Common myeloid progenitor, CD34-positive (primary cell): ENCODE measurements at regions not wholly inside any gene's neighbourhood (a gene's known extent, or its start where the extent isn't known, plus 50 kb on each side); places are given as distances from the start of the nearest gene placed in this dataset.
A peak's percentile ranks its signal among the peaks of the same experiment; 100 is the strongest.

ENCODE experiments used
- CTCF ChIA-PET: fragments of 350-600 bp; sonication (Branson Sonifier 250); formaldehyde crosslinking; loops from one replicate; lab custom pipeline; 2021; ENCODE audit warnings: antibody characterized with exemption; lab: Charles Lee
- POLR2A ChIA-PET: fragments of 350-600 bp; sonication (Branson Sonifier 250); formaldehyde crosslinking; loops from one replicate; lab custom pipeline; 2021; ENCODE audit warnings: antibody characterized with exemption; lab: Charles Lee
- DNase-seq, 3 donors: peaks; one replicate each; pipeline versions ENCODE4 v3.0.0 to v3.0.0-alpha.2; 2013
- H3K27ac ChIP-seq, 2 experiments: 1 replicate in 1 of 2; 2 replicates in 1 of 2; pipeline ENCODE4 v1.7.0; 2013; ENCODE audit warnings: inconsistent platforms in 2 of 2, low read length in 2 of 2, mild to moderate bottlenecking in 2 of 2, low read depth in 1 of 2, moderate library complexity in 1 of 2; ENCODE audit not compliant: severe bottlenecking in 2 of 2, insufficient read depth in 1 of 2, poor library complexity in 1 of 2
- H3K27me3 ChIP-seq, 5 experiments: replicated peaks in 2 of 5; 1 replicate in 3 of 5; 2 replicates in 2 of 5; pipeline versions ENCODE4 v1.6.1 to v1.7.0; 2013; ENCODE audit warnings: low read length in 4 of 5, mild to moderate bottlenecking in 2 of 5, moderate library complexity in 2 of 5, inconsistent platforms in 1 of 5; ENCODE audit not compliant: insufficient read depth in 5 of 5, control insufficient read depth in 4 of 5
- H3K36me3 ChIP-seq, 4 experiments: 1 replicate in 2 of 4; 2 replicates in 2 of 4; pipeline versions ENCODE4 v1.6.1 to v1.7.0; 2013; ENCODE audit warnings: low read length in 3 of 4, control low read depth in 1 of 4, mild to moderate bottlenecking in 1 of 4; ENCODE audit not compliant: control insufficient read depth in 4 of 4, insufficient read depth in 4 of 4
- H3K4me1 ChIP-seq, 4 experiments: 1 replicate in 3 of 4; 2 replicates in 1 of 4; pipeline versions ENCODE4 v1.6.1 to v1.7.1; 2013; ENCODE audit warnings: low read length in 3 of 4, mild to moderate bottlenecking in 3 of 4, control low read depth in 1 of 4, inconsistent platforms in 1 of 4, moderate library complexity in 1 of 4; ENCODE audit not compliant: control insufficient read depth in 4 of 4, insufficient read depth in 4 of 4; ENCODE audit errors: control extremely low read depth in 1 of 4
- H3K4me3 ChIP-seq, 7 experiments: 1 replicate in 4 of 7; 2 replicates in 3 of 7; pipeline versions ENCODE4 v1.5.1 to v1.7.0; 2013; ENCODE audit warnings: mild to moderate bottlenecking in 7 of 7, low read length in 6 of 7, moderate library complexity in 6 of 7, inconsistent platforms in 2 of 7, low read depth in 2 of 7, control low read depth in 1 of 7; ENCODE audit not compliant: insufficient read depth in 4 of 7, control insufficient read depth in 1 of 7; ENCODE audit errors: extremely low read depth in 1 of 7
- H3K9me3 ChIP-seq, 5 experiments: 1 replicate in 4 of 5; 2 replicates in 1 of 5; pipeline versions ENCODE4 v1.6.1 to v1.7.1; 2013; ENCODE audit warnings: low read length in 4 of 5, mild to moderate bottlenecking in 2 of 5, inconsistent platforms in 1 of 5, low read depth in 1 of 5, moderate library complexity in 1 of 5; ENCODE audit not compliant: control insufficient read depth in 4 of 5, insufficient read depth in 2 of 5; ENCODE audit errors: control extremely low read depth in 1 of 5
- WGBS: methylation state at CpG from one replicate; pipeline ENCODE4 v1.1.5; 2013; ENCODE audit not compliant: insufficient coverage; 5-methylcytosine and 5-hydroxymethylcytosine counted together

DNA sequence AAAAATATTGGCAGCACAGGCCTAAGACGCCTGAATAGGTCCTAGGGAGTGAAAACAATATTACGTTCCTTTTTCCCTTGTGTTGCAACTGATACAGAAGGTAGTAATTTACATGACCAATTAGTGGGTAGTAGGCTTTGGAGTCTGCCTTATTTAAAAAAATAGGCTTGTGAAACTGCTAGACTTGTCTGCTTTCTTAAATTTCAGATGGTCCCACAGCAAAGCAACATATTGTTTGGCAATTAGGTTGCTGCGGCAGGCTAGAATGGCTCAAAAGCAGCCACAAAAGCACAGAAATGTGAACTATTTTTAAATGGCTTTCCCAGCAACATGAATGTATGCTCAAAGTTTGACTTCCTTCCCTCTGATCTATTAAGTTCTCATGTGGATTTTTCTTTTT lies 211.9 kb downstream of the TTC8 start:
- POLR2A ChIA-PET = no interaction called here

DNA sequence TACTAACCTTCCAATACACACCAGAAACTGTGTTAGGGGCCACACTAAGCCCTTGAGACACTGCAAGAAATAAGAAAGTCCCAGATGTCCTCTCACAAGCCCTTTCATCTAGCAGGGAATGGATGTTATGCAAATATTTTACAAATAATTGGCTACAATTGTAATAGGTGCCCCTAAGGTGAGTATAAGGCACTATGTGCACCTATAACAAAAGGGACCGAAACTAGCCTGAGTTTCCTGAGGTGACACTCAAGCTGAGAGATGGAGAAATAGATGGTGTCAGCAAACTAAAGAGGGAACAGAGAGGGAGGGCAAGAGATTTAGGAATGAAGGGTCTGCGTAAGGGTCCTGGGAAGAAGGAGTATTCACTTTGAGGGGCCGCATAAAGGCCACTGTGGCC lies 212.6 kb downstream of the TTC8 start:
- POLR2A ChIA-PET = no interaction called here
- CTCF ChIA-PET = interaction anchor here (1.0 kb wide), 1 partner anchor 374 kb away, joined by 3 read pairs; no protein-coding TSS in a partner anchor

More for the DNA sequence above, 211.9 kb downstream of the TTC8 start:
- Histone ChIP-seq H3K9me3 (peaks cover 0 to 2% (median 0%) of the 10 kb centered on the region in 5 experiments), H3K4me1 (peaks cover 1 to 13% (median 10%) of the 10 kb centered on the region in 4 experiments), H3K27me3 (no peaks in the 10 kb centered on the region), H3K4me3 (no peak overlapping the region), H3K36me3 (no peaks in the 10 kb centered on the region), H3K27ac (no peak overlapping the region)
- CTCF ChIA-PET = no interaction called here
- no CpG with 5 or more reads among the region's 3 CpGs for WGBS
- no peak for DNase-seq

DNA sequence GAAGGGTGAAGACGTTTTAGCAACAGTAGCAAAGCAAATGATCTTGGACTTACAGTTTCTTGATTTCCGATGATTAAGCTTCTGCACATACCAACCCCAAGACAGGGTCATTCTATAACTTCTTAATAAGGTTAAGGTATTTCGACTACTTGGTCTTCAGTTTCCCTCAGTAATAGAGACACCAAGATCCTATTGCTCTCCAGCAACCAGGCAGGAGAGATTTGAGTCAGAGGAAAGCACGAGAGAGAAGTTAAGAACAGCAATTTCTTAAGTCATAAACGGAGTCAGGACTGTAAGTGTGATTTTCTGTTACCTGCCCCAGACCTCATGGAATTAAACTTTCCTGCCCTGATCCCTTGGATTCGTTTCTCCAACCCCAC lies 215.6 kb downstream of the TTC8 start:
- Histone ChIP-seq H3K36me3 (no peaks in the 10 kb centered on the region), H3K27ac (no peak overlapping the region), H3K9me3 (peaks cover 0 to 6% (median 0%) of the 10 kb centered on the region in 5 experiments), H3K4me3 (peak overlapping the region in 1 of 7 experiments; percentile 81), H3K27me3 (no peaks in the 10 kb centered on the region), H3K4me1 (peaks cover 6 to 22% (median 11%) of the 10 kb centered on the region in 4 experiments)
- WGBS = 33% methylated on average over 2 of the region's 6 CpGs
- POLR2A ChIA-PET = no interaction called here
- no peak for DNase-seq
- CTCF ChIA-PET = interaction anchor here (0.9 to 3.9 kb wide), 9 partner anchors 12 to 896 kb away, joined by 3 to 25 read pairs (median 9); no protein-coding TSS in a partner anchor

More for the DNA sequence above, 212.6 kb downstream of the TTC8 start:
- Histone ChIP-seq H3K9me3 (peaks cover 0 to 2% (median 0%) of the 10 kb centered on the region in 5 experiments), H3K27ac (no peak overlapping the region), H3K36me3 (no peaks in the 10 kb centered on the region), H3K4me1 (peaks cover 6 to 20% (median 11%) of the 10 kb centered on the region in 4 experiments), H3K4me3 (no peak overlapping the region), H3K27me3 (no peaks in the 10 kb centered on the region)
- 100% methylated on average over 1 of the region's 3 CpGs for WGBS
- no peak for DNase-seq

DNA sequence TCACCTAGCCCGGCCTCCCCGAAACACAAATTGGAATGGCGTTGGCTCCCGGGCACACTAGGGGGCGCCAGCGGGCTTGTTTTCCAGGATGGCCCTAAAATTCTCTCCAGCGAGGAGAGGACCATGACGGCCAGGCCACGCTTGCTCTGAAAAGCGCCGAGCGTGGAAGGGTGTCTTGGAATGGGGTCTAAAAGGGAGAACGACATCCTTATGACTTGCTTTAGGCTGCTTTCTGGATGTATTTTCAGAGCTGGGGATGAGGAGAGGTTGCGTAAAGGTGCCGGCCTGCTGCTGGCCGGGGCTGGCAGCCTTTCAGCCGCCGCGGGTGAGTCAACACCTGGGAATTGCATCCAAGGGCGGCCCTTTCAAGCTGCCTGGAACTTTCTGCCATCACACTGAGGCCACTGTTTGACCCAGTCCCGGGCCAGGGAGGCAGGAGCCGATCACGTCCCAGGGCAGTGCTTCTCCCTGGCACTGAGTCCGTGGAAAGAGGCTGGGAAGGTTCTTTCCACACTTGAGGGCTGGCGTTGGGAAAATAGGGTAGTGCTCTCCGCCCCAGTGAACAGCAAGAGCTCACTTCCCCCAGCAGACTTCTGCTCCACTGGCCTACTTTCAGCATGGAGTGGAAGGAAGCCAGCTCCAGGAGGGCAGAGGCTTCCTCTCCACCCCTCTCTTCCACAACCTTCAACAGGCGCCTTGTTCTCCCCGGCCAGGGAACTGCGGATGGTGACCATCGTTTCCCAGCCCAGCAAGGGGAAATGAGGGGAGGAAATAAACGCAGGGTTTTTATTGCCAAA lies 216.2 kb downstream of the TTC8 start:
- 5% methylated on average over 26 of the region's 31 CpGs for WGBS
- peak; percentile 76 to 86 (median 84) for DNase-seq
- no peaks in the 10 kb centered on the region for H3K27me3 ChIP-seq
- ChIA-PET POLR2A (interaction anchor here (0.5 kb wide), 1 partner anchor 237 kb away, joined by 3 read pairs; no protein-coding TSS in a partner anchor), CTCF (interaction anchor here (0.7 to 3.9 kb wide), 18 partner anchors 12 to 896 kb away, joined by 3 to 25 read pairs (median 4); no protein-coding TSS in a partner anchor)
- H3K4me1 ChIP-seq = peaks cover 6 to 22% (median 11%) of the 10 kb centered on the region in 4 experiments
- peak overlapping the region; percentile 52 to 63 for H3K27ac ChIP-seq
- H3K9me3 ChIP-seq = peaks cover 0 to 6% (median 0%) of the 10 kb centered on the region in 5 experiments
- H3K36me3 ChIP-seq = no peaks in the 10 kb centered on the region
- peak overlapping the region in 6 of 7 experiments; percentile 28 to 81 (median 66) for H3K4me3 ChIP-seq

DNA sequence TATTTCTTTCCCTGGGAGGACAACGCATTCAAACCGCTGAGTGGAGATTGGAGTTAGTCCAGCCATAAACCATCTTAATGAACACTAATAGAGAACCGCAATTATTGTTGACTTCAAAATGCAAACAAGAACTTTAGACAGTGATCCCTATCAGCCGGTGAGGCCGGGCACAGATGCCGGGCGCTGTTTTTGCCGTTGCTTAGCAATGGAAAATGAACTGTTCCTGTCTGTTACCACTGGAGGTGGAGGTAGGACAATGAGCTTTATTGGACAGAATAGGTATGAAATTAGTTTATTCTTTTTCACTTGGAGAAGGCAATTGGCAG lies 216.8 kb downstream of the TTC8 start:
- WGBS = 21% methylated on average over 6 of the region's 8 CpGs
- Histone ChIP-seq H3K9me3 (peaks cover 0 to 6% (median 0%) of the 10 kb centered on the region in 5 experiments), H3K36me3 (no peaks in the 10 kb centered on the region), H3K27me3 (no peaks in the 10 kb centered on the region), H3K27ac (peak overlapping the region; percentile 52 to 63), H3K4me1 (peaks cover 6 to 22% (median 11%) of the 10 kb centered on the region in 4 experiments), H3K4me3 (peak overlapping the region in 5 of 7 experiments; percentile 55 to 81 (median 69))
- ChIA-PET CTCF (interaction anchor here (0.7 to 3.9 kb wide), 19 partner anchors 13 to 913 kb away, joined by 3 to 25 read pairs (median 4); partner anchors contain the start of gene EFCAB11), POLR2A (interaction anchor here (0.5 kb wide), 1 partner anchor 237 kb away, joined by 3 read pairs; no protein-coding TSS in a partner anchor)
- DNase-seq = peak; percentile 47 to 79 (median 77)

DNA sequence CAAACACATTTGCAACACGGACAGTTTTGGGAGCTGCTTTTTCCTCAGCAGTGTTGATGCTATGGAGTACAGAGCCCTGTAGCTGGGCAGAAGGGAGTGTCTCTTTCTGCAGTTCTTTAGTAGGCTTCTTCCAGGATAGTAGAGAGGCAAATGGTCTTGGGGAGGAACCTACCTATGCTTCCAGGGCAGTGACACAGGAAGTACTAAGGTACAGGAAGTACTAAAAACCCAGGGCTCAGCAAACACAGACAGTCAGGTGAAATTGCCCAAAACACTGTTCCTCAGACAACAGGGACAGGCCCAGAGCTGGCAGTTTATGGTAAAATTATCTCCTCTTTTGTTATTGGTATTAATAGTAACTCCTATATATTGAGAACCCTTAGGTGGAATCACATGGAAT lies 217.6 kb downstream of the TTC8 start:
- POLR2A ChIA-PET = interaction anchor here (0.7 kb wide), 1 partner anchor 1049 kb away, joined by 3 read pairs; no protein-coding TSS in a partner anchor

More for the DNA sequence above, 217.6 kb downstream of the TTC8 start:
- no peak for DNase-seq
- CTCF ChIA-PET = interaction anchor here (0.8 to 3.9 kb wide), 12 partner anchors 14 to 921 kb away, joined by 3 to 25 read pairs (median 4); partner anchors contain the start of gene EFCAB11
- WGBS = 100% methylated on average over 1 of the region's 1 CpG
- Histone ChIP-seq H3K36me3 (no peaks in the 10 kb centered on the region), H3K4me3 (no peak overlapping the region), H3K9me3 (peaks cover 0 to 6% (median 0%) of the 10 kb centered on the region in 5 experiments), H3K27me3 (no peaks in the 10 kb centered on the region), H3K4me1 (peaks cover 6 to 22% (median 11%) of the 10 kb centered on the region in 4 experiments), H3K27ac (no peak overlapping the region)
